ENCODE measurements at regions not wholly inside any gene's neighbourhood (a gene's known extent, or its start where the extent isn't known, plus 50 kb on each side); places are given as distances from the start of the nearest gene placed in this dataset.

- Histone ChIP-seq H3K27me3 (no peaks in the 10 kb centered on the region), H3K9me3 (peaks cover 0 to 9% (median 0%) of the 10 kb centered on the region in 12 donors), H3K36me3 (no peaks in the 10 kb centered on the region), H3K27ac (no peak overlapping the region), H3K4me3 (no peak overlapping the region), H3K4me1 (no peaks in the 10 kb centered on the region)
- WGBS, 4 donors = 53 to 78% (median 62%) methylated on average over 1 of the region's 1 CpG
- ATAC-seq = no peak
- no peak for DNase-seq
- intact Hi-C loops (cut with DNase I) = no loop called here
- TF ChIP-seq, protein P1, sequence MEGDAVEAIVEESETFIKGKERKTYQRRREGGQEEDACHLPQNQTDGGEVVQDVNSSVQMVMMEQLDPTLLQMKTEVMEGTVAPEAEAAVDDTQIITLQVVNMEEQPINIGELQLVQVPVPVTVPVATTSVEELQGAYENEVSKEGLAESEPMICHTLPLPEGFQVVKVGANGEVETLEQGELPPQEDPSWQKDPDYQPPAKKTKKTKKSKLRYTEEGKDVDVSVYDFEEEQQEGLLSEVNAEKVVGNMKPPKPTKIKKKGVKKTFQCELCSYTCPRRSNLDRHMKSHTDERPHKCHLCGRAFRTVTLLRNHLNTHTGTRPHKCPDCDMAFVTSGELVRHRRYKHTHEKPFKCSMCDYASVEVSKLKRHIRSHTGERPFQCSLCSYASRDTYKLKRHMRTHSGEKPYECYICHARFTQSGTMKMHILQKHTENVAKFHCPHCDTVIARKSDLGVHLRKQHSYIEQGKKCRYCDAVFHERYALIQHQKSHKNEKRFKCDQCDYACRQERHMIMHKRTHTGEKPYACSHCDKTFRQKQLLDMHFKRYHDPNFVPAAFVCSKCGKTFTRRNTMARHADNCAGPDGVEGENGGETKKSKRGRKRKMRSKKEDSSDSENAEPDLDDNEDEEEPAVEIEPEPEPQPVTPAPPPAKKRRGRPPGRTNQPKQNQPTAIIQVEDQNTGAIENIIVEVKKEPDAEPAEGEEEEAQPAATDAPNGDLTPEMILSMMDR (IDR thresholded peaks at IDR 0.05) = no peak
- no peak for TF ChIP-seq POLR2A (IDR thresholded peaks at IDR 0.05)
Observed at GRCh38 chr16:62404842-62405611, 368.8 kb upstream of the CDH8 start.

DNA sequence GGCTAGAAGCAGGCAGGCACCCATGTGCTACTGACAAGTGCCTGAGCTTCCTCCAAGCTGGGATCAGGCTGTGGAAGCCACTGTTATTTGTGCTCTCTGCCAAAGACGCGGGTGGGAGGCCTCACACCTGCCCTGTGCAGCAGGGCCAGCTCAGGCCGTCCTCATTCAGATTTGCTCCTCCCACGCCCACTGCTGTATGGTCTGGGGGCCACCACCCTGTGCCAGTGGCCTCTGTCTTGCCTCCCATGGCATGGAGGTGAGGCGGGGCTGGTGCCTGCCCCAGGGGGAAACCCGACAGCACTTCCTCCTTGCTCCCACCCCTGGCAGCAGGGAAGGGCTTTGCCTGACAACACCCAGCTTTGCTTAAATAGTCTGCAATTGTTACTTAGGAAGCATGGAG lies 356.5 kb upstream of the CDH8 start:
- intact Hi-C loops (cut with DNase I) = no loop called here
- H3K9me3 ChIP-seq = no peaks in the 10 kb centered on the region
- no peaks in the 10 kb centered on the region for H3K4me1 ChIP-seq
- TF ChIP-seq POLR2A (IDR thresholded peaks at IDR 0.05) = no peak
- no peak overlapping the region for H3K27ac ChIP-seq
- 64 to 77% (median 68%) methylated on average over 6 of the region's 6 CpGs for WGBS, 4 donors
- no peak for ATAC-seq
- no peaks in the 10 kb centered on the region for H3K36me3 ChIP-seq
- DNase-seq = no peak
- H3K4me3 ChIP-seq = no peak overlapping the region
- no peaks in the 10 kb centered on the region for H3K27me3 ChIP-seq

- H3K4me3 ChIP-seq = no peak overlapping the region
- WGBS, 4 donors = 81 to 85% (median 84%) methylated on average over 8 of the region's 8 CpGs
- ATAC-seq (no peak), DNase-seq (no peak)
- intact Hi-C loops (cut with DNase I) = no loop called here
- no peaks in the 10 kb centered on the region for H3K36me3 ChIP-seq
- no peaks in the 10 kb centered on the region for H3K9me3 ChIP-seq
- H3K27ac ChIP-seq = no peak overlapping the region
- no peaks in the 10 kb centered on the region for H3K4me1 ChIP-seq
- TF ChIP-seq POLR2A (IDR thresholded peaks at IDR 0.05) = no peak
- TF ChIP-seq, protein P1 (IDR thresholded peaks at IDR 0.05) = no peak
- H3K27me3 ChIP-seq = no peaks in the 10 kb centered on the region
Observed at GRCh38 chr16:62391940-62392339, 355.7 kb upstream of the CDH8 start.

DNA sequence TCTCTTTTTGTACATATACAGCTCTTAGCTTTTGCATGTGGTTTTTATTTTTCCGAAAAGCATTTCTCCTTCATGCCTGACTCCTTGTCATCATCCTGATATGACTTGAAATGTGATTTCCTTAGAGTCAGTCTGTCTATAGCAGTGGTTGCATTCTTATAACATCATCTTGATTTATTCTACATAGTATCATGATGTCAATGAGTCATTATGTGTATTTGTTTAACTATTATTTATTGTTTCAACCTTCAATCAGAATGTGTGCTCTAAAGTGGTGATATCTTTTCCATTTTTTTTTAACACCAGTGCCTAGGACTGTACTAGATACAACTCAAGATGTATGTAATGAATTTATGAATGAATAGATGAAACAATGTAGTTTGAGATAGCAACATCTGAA lies 354.9 kb upstream of the CDH8 start:
- Histone ChIP-seq H3K4me1 (no peaks in the 10 kb centered on the region), H3K9me3 (no peaks in the 10 kb centered on the region), H3K4me3 (no peak overlapping the region), H3K27me3 (no peaks in the 10 kb centered on the region), H3K27ac (no peak overlapping the region), H3K36me3 (no peaks in the 10 kb centered on the region)
- ATAC-seq = no peak
- TF ChIP-seq, protein P1 (IDR thresholded peaks at IDR 0.05) = no peak
- no peak for TF ChIP-seq POLR2A (IDR thresholded peaks at IDR 0.05)
- intact Hi-C loops (cut with DNase I) = no loop called here
- 62 to 77% (median 70%) methylated on average over 1 of the region's 1 CpG for WGBS, 4 donors
- DNase-seq = no peak

GRCh38 chr16:62390214-62390613 lies 354.0 kb upstream of the CDH8 start:
- H3K4me1 ChIP-seq = no peaks in the 10 kb centered on the region
- no peaks in the 10 kb centered on the region for H3K27me3 ChIP-seq
- TF ChIP-seq, protein P1 (IDR thresholded peaks at IDR 0.05) = no peak
- no peak for TF ChIP-seq POLR2A (IDR thresholded peaks at IDR 0.05)
- DNase-seq = no peak
- H3K27ac ChIP-seq = no peak overlapping the region
- H3K4me3 ChIP-seq = no peak overlapping the region
- no peak for ATAC-seq
- no peaks in the 10 kb centered on the region for H3K36me3 ChIP-seq
- intact Hi-C loops (cut with DNase I) = no loop called here
- no peaks in the 10 kb centered on the region for H3K9me3 ChIP-seq
